ENCODE measurements at regions not wholly inside any gene's neighbourhood (a gene's known extent, or its start where the extent isn't known, plus 50 kb on each side); places are given as distances from the start of the nearest gene placed in this dataset.

DNA sequence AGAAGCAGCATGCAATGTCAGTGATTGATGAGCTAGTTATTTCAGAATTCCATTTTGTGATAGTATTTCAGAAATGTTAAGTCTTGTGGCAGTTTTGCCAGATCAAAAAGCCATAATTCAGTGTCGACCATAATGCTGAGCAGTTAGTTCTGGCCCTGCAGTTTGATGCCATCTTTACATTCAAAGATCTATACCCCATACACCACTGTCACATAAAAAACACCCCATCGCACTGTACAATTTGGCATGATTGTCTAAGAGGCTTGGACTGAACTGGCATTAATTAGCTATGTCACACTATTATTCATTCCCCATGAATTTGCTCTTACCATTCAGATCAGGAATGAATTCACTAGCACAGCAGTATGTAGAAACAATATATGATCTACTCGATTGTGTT, 127.7 kb upstream of the EPHA3 start:
- no peak for TF ChIP-seq POLR2A (IDR thresholded peaks at IDR 0.05)
- TF ChIP-seq, protein P1, sequence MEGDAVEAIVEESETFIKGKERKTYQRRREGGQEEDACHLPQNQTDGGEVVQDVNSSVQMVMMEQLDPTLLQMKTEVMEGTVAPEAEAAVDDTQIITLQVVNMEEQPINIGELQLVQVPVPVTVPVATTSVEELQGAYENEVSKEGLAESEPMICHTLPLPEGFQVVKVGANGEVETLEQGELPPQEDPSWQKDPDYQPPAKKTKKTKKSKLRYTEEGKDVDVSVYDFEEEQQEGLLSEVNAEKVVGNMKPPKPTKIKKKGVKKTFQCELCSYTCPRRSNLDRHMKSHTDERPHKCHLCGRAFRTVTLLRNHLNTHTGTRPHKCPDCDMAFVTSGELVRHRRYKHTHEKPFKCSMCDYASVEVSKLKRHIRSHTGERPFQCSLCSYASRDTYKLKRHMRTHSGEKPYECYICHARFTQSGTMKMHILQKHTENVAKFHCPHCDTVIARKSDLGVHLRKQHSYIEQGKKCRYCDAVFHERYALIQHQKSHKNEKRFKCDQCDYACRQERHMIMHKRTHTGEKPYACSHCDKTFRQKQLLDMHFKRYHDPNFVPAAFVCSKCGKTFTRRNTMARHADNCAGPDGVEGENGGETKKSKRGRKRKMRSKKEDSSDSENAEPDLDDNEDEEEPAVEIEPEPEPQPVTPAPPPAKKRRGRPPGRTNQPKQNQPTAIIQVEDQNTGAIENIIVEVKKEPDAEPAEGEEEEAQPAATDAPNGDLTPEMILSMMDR (IDR thresholded peaks at IDR 0.05): no peak
